MM.1S (cell line): ENCODE measurements at regions not wholly inside any gene's neighbourhood (a gene's known extent, or its start where the extent isn't known, plus 50 kb on each side); places are given as distances from the start of the nearest gene placed in this dataset.

Experiments used
- DNase-seq: peaks from one replicate; pipeline ENCODE4 v3.0.0-alpha.2; 2015
- H2AFZ ChIP-seq: fragments of 300-600 bp; sonication (generic); 2 replicates; pipeline ENCODE4 v1.6.0; 2016; ENCODE audit warnings: antibody characterized with exemption, low read length
- H3F3A ChIP-seq: fragments of 300-600 bp; sonication (generic); 2 replicates; pipeline ENCODE4 v1.6.1; 2016; ENCODE audit warnings: mild to moderate bottlenecking, antibody characterized with exemption, low read length, moderate library complexity, mixed read lengths; ENCODE audit not compliant: insufficient read depth
- H3K27ac ChIP-seq: fragments of 300-600 bp; sonication (generic); 2 replicates; pipeline ENCODE4 v1.5.1; 2016; ENCODE audit warnings: mild to moderate bottlenecking, low read length
- H3K27me3 ChIP-seq: fragments of 300-600 bp; sonication (generic); replicated peaks from 2 replicates; pipeline ENCODE4 v1.6.0; 2016; ENCODE audit warnings: low read length; ENCODE audit not compliant: insufficient read depth
- H3K36me3 ChIP-seq: fragments of 300-600 bp; sonication (generic); replicated peaks from 2 replicates; pipeline ENCODE4 v1.6.1; 2016; ENCODE audit warnings: mild to moderate bottlenecking, low read length, mixed read lengths; ENCODE audit not compliant: insufficient read depth
- H3K4me1 ChIP-seq: fragments of 300-600 bp; sonication (generic); 2 replicates; pipeline ENCODE4 v1.6.1; 2016; ENCODE audit warnings: low read length, mixed read lengths
- H3K4me2 ChIP-seq: fragments of 300-600 bp; sonication (generic); 2 replicates; pipeline ENCODE4 v1.6.0; 2016; ENCODE audit warnings: low read depth, low read length
- H3K4me3 ChIP-seq: fragments of 300-600 bp; sonication (generic); 2 replicates; pipeline ENCODE4 v1.5.1; 2016; ENCODE audit warnings: low read length, mixed read lengths
- H3K79me2 ChIP-seq: fragments of 300-600 bp; sonication (generic); 2 replicates; pipeline ENCODE4 v1.6.1; 2016; ENCODE audit warnings: mixed run types, low read length, mixed read lengths
- H3K9ac ChIP-seq: fragments of 300-600 bp; sonication (generic); 2 replicates; pipeline ENCODE4 v1.6.1; 2016; ENCODE audit warnings: low read length, mixed read lengths
- H3K9me2 ChIP-seq: fragments of 300-600 bp; sonication (generic); replicated peaks from 2 replicates; pipeline ENCODE4 v1.6.1; 2016; ENCODE audit warnings: mild to moderate bottlenecking, low read length, mixed read lengths; ENCODE audit not compliant: insufficient read depth
- H3K9me3 ChIP-seq: fragments of 300-600 bp; sonication (generic); replicated peaks from 2 replicates; pipeline ENCODE4 v1.6.1; 2016; ENCODE audit warnings: mild to moderate bottlenecking, low read length, mixed read lengths; ENCODE audit not compliant: insufficient read depth
- H4K20me1 ChIP-seq: fragments of 300-600 bp; sonication (generic); 2 replicates; pipeline ENCODE4 v1.6.1; 2016; ENCODE audit warnings: mild to moderate bottlenecking, low read length, moderate library complexity, mixed read lengths; ENCODE audit not compliant: insufficient read depth
- EZH2 ChIP-seq: fragments of 300-600 bp; sonication (generic); optimal IDR thresholded peaks from 2 replicates; pipeline ENCODE3; 2017; ENCODE audit warnings: low read depth, mild to moderate bottlenecking, antibody characterized with exemption, low read length, mixed read lengths
- EZH2phosphoT487 ChIP-seq: fragments of 300-600 bp; sonication (generic); IDR thresholded peaks from 2 replicates; pipeline ENCODE4 v1.6.1; 2018; ENCODE audit warnings: antibody characterized with exemption, low read length
- TF ChIP-seq, protein P1 (sequence below): fragments of 300-600 bp; sonication (generic); IDR thresholded peaks from 2 replicates; pipeline ENCODE4 v1.5.1; 2016; ENCODE audit warnings: antibody characterized with exemption, low read length, mixed read lengths

DNA sequence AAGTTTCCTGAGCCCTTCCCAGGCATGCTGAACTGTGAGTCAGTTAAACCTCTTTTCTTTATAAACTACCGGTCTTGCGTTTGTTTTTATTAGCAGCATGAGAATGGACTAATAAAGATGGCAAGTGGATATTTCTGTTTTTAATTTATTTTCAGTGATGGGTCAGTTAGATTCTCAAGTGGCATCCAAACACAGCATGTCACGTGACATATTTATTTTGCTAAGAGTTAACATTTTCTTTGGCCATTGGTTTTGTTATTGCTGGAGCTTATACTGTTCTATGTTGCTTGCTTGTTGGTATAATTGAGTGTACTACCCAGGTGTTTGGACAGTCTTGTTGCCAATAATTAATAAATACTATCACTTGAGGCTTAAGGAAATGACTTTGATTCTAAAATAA lies 181.7 kb upstream of the MALRD1 start:
- Histone ChIP-seq H3K79me2 (no peaks in the 10 kb centered on the region), H3K9me2 (no peaks in the 10 kb centered on the region), H3K27me3 (no peaks in the 10 kb centered on the region), H3K4me2 (no peak overlapping the region), H3K9me3 (no peaks in the 10 kb centered on the region), H4K20me1 (no peaks in the 10 kb centered on the region), H3K9ac (no peak overlapping the region), H3F3A (no peaks in the 10 kb centered on the region), H3K36me3 (no peaks in the 10 kb centered on the region), H3K27ac (no peak overlapping the region), H3K4me3 (no peak overlapping the region), H3K4me1 (no peaks in the 10 kb centered on the region), H2AFZ (no peak overlapping the region)
- DNase-seq: no peak
- TF ChIP-seq EZH2phosphoT487 (no peak), EZH2 (no peak)
- TF ChIP-seq, protein P1, sequence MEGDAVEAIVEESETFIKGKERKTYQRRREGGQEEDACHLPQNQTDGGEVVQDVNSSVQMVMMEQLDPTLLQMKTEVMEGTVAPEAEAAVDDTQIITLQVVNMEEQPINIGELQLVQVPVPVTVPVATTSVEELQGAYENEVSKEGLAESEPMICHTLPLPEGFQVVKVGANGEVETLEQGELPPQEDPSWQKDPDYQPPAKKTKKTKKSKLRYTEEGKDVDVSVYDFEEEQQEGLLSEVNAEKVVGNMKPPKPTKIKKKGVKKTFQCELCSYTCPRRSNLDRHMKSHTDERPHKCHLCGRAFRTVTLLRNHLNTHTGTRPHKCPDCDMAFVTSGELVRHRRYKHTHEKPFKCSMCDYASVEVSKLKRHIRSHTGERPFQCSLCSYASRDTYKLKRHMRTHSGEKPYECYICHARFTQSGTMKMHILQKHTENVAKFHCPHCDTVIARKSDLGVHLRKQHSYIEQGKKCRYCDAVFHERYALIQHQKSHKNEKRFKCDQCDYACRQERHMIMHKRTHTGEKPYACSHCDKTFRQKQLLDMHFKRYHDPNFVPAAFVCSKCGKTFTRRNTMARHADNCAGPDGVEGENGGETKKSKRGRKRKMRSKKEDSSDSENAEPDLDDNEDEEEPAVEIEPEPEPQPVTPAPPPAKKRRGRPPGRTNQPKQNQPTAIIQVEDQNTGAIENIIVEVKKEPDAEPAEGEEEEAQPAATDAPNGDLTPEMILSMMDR: no peak

DNA sequence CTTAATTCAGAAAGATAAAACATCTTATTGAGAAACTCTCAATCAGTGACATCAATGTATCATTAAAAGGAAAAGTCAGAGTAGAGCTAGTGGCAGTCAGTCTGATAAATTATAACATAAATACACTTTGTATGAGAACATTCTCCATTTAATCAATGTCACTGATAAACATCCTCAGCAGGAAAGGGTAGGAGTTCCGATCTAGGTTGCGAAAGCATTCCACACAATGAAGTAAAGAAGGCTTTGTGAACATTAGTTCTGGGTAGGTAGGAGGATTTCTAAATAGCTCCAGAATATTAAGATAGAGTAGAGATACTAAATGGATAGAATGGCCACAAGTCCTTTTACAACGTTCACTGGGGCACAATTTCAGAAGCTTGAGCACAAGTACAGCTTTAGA lies 179.7 kb upstream of the MALRD1 start:
- Histone ChIP-seq H3K4me3 (no peak overlapping the region), H3K9me3 (no peaks in the 10 kb centered on the region), H3F3A (no peaks in the 10 kb centered on the region), H3K9me2 (no peaks in the 10 kb centered on the region), H2AFZ (no peak overlapping the region), H3K4me2 (no peak overlapping the region), H3K4me1 (no peaks in the 10 kb centered on the region), H4K20me1 (no peaks in the 10 kb centered on the region), H3K27me3 (no peaks in the 10 kb centered on the region), H3K9ac (no peak overlapping the region), H3K27ac (no peak overlapping the region), H3K79me2 (no peaks in the 10 kb centered on the region), H3K36me3 (no peaks in the 10 kb centered on the region)
- TF ChIP-seq EZH2phosphoT487: no peak
- TF ChIP-seq EZH2: no peak
- TF ChIP-seq, protein P1: no peak
- no peak for DNase-seq

DNA sequence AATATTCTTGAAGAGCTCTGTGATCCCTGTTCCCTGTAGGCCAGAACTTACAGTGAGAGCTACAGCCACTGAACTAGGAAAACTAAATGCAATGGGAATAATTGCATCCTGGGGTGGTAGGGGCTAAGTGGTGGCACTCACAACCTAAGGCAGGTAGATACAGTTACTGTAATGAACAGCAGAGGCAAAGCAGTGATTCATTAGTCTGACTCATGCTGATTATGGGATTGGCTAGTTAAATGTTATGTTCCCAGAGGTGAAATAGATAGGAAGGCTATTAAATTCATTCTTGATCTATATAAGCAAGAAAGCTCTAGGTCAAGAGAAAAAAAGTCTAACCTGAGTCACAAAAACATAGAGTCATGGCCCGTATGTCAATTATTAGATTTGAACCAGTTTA lies 173.1 kb upstream of the MALRD1 start:
- Histone ChIP-seq H3K9me3 (no peaks in the 10 kb centered on the region), H4K20me1 (no peaks in the 10 kb centered on the region), H3K79me2 (no peaks in the 10 kb centered on the region), H3K27ac (no peak overlapping the region), H3K27me3 (no peaks in the 10 kb centered on the region), H3K9me2 (no peaks in the 10 kb centered on the region), H3K4me2 (no peak overlapping the region), H3F3A (no peaks in the 10 kb centered on the region), H3K4me1 (no peaks in the 10 kb centered on the region), H2AFZ (no peak overlapping the region), H3K9ac (no peak overlapping the region), H3K4me3 (no peak overlapping the region), H3K36me3 (no peaks in the 10 kb centered on the region)
- DNase-seq: no peak
- no peak for TF ChIP-seq EZH2phosphoT487
- no peak for TF ChIP-seq EZH2
- TF ChIP-seq, protein P1: no peak
